OCI-LY1 (cell line): ENCODE measurements at regions not wholly inside any gene's neighbourhood (a gene's known extent, or its start where the extent isn't known, plus 50 kb on each side); places are given as distances from the start of the nearest gene placed in this dataset.

Experiments
- H2AFZ ChIP-seq: fragments of 200-600 bp; sonication (generic), shearing (Covaris generic); 2 replicates; pipeline ENCODE4 v1.6.0; 2014; ENCODE audit warnings: antibody characterized with exemption, mild to moderate bottlenecking, low read length
- H3F3A ChIP-seq: fragments of 200-600 bp; sonication (generic), shearing (Covaris generic); 2 replicates; pipeline ENCODE4 v1.6.0; 2014; ENCODE audit warnings: mild to moderate bottlenecking, antibody characterized with exemption, low read length, moderate library complexity; ENCODE audit not compliant: insufficient read depth
- H3K27ac ChIP-seq: fragments of 200-600 bp; sonication (generic); 2 replicates; pipeline ENCODE4 v1.5.1; 2014; ENCODE audit warnings: low read length, mixed run types, mild to moderate bottlenecking, low read depth; ENCODE audit not compliant: poor library complexity, severe bottlenecking
- H3K27me3 ChIP-seq: fragments of 200-600 bp; sonication (generic); 2 replicates; pipeline ENCODE4 v1.6.0; 2014; ENCODE audit warnings: antibody characterized with exemption, mild to moderate bottlenecking, low read length, moderate library complexity; ENCODE audit not compliant: insufficient read depth
- H3K36me3 ChIP-seq: fragments of 200-600 bp; sonication (generic); 2 replicates; pipeline ENCODE4 v1.6.1; 2014; ENCODE audit warnings: mild to moderate bottlenecking, antibody characterized with exemption, low read length, moderate library complexity, mixed read lengths; ENCODE audit not compliant: insufficient read depth
- H3K4me1 ChIP-seq: fragments of 200-600 bp; sonication (generic); 2 replicates; pipeline ENCODE4 v1.5.1; 2014; ENCODE audit warnings: mild to moderate bottlenecking, low read length, moderate library complexity; ENCODE audit not compliant: insufficient read depth, severe bottlenecking
- H3K4me2 ChIP-seq: fragments of 200-600 bp; sonication (generic), shearing (Covaris generic); 2 replicates; pipeline ENCODE4 v1.6.1; 2014; ENCODE audit warnings: low read length
- H3K4me3 ChIP-seq: fragments of 200-600 bp; sonication (generic); 2 replicates; pipeline ENCODE4 v1.5.1; 2014; ENCODE audit warnings: low read length, low read depth, mild to moderate bottlenecking, mixed read lengths; ENCODE audit not compliant: poor library complexity, severe bottlenecking
- H3K79me2 ChIP-seq: fragments of 200-600 bp; shearing (Covaris generic); 2 replicates; pipeline ENCODE4 v1.6.1; 2016; ENCODE audit warnings: mixed run types, low read length, mixed read lengths; ENCODE audit not compliant: insufficient read depth
- H3K9ac ChIP-seq: fragments of 200-600 bp; sonication (generic), shearing (Covaris generic); 2 replicates; pipeline ENCODE4 v1.6.1; 2014; ENCODE audit warnings: mild to moderate bottlenecking, low read length, mixed read lengths
- H3K9me2 ChIP-seq: fragments of 200-600 bp; sonication (generic), shearing (Covaris generic); 2 replicates; pipeline ENCODE4 v1.6.1; 2014; ENCODE audit warnings: low read depth, mild to moderate bottlenecking, low read length, mixed read lengths
- H3K9me3 ChIP-seq: fragments of 200-600 bp; shearing (Covaris generic); 2 replicates; pipeline ENCODE4 v1.6.1; 2014; ENCODE audit warnings: low read length, mixed read lengths
- H4K20me1 ChIP-seq: fragments of 200-600 bp; sonication (generic), shearing (Covaris generic); 2 replicates; pipeline ENCODE4 v1.6.0; 2016; ENCODE audit warnings: mild to moderate bottlenecking, low read length; ENCODE audit not compliant: insufficient read depth
- EZH2 ChIP-seq: fragments of 200-600 bp; sonication (generic), shearing (Covaris generic); IDR thresholded peaks from 2 replicates; pipeline ENCODE4 v1.8.0; 2017; ENCODE audit warnings: borderline replicate concordance, mixed run types, mild to moderate bottlenecking, antibody characterized with exemption, low read length, moderate library complexity, mixed read lengths
- TF ChIP-seq, protein P1 (sequence below): fragments of 200-600 bp; sonication (generic), shearing (Covaris generic); IDR thresholded peaks from 2 replicates; pipeline ENCODE4 v1.5.1; 2017; ENCODE audit warnings: mild to moderate bottlenecking, antibody characterized with exemption, low read length, moderate library complexity, mixed read lengths

DNA sequence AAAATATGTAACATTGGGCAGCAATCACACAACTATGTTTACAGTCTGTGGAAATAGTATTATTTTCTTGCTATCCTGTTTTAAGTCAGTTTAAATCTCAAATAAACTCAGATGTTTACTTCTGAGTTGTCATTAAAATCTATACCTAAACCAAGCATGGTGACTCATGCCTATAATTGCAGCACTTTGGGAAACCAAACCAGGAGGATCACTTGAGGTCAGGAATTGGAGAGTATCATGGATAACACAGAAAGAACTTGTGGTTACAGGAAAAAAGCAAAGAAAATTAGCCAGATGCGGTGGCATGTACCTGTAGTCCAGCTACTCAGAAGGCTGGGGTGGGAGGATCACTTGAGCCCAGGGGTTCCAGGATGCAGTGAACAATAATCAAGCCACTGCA lies 631.6 kb upstream of the EPHA6 start:
- Histone ChIP-seq H3F3A (no peaks in the 10 kb centered on the region), H2AFZ (no peak overlapping the region), H3K79me2 (no peaks in the 10 kb centered on the region), H3K9ac (no peak overlapping the region), H3K4me1 (no peaks in the 10 kb centered on the region), H3K9me3 (no peaks in the 10 kb centered on the region), H3K4me2 (no peak overlapping the region), H3K36me3 (no peaks in the 10 kb centered on the region), H4K20me1 (no peaks in the 10 kb centered on the region), H3K27me3 (no peaks in the 10 kb centered on the region), H3K27ac (no peak overlapping the region), H3K9me2 (no peaks in the 10 kb centered on the region), H3K4me3 (no peak overlapping the region)
- TF ChIP-seq, protein P1, sequence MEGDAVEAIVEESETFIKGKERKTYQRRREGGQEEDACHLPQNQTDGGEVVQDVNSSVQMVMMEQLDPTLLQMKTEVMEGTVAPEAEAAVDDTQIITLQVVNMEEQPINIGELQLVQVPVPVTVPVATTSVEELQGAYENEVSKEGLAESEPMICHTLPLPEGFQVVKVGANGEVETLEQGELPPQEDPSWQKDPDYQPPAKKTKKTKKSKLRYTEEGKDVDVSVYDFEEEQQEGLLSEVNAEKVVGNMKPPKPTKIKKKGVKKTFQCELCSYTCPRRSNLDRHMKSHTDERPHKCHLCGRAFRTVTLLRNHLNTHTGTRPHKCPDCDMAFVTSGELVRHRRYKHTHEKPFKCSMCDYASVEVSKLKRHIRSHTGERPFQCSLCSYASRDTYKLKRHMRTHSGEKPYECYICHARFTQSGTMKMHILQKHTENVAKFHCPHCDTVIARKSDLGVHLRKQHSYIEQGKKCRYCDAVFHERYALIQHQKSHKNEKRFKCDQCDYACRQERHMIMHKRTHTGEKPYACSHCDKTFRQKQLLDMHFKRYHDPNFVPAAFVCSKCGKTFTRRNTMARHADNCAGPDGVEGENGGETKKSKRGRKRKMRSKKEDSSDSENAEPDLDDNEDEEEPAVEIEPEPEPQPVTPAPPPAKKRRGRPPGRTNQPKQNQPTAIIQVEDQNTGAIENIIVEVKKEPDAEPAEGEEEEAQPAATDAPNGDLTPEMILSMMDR = no peak
- no peak for TF ChIP-seq EZH2

DNA sequence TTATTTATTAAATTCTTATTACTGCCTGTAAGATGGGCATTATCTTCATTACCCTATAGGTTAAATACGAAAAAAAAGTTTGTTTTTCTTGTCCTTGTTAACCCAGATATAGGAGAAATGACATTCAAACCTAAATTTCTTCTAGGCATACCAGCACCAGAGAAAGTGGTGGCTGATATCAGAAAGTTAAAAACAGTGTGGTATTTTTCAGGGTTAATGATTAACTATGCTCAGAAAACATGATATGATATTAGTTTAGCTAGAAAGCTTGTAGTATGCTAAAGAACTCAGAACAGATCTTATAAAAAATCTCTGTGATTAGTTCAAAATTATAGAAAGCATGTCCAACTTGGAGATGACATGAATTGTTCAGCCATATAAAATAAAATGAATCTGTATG lies 630.5 kb upstream of the EPHA6 start:
- TF ChIP-seq, protein P1 = no peak
- TF ChIP-seq EZH2 = no peak
- H3K4me2 ChIP-seq = no peak overlapping the region
- H3K4me3 ChIP-seq = no peak overlapping the region
- H3K27ac ChIP-seq = no peak overlapping the region
- H3F3A ChIP-seq = no peaks in the 10 kb centered on the region
- H3K27me3 ChIP-seq = no peaks in the 10 kb centered on the region
- H4K20me1 ChIP-seq = no peaks in the 10 kb centered on the region
- no peaks in the 10 kb centered on the region for H3K9me3 ChIP-seq
- H3K4me1 ChIP-seq = no peaks in the 10 kb centered on the region
- no peak overlapping the region for H2AFZ ChIP-seq
- no peaks in the 10 kb centered on the region for H3K36me3 ChIP-seq
- no peaks in the 10 kb centered on the region for H3K9me2 ChIP-seq
- no peaks in the 10 kb centered on the region for H3K79me2 ChIP-seq
- no peak overlapping the region for H3K9ac ChIP-seq

GRCh38 chr3:96190024-96190616 lies 624.3 kb upstream of the EPHA6 start:
- no peaks in the 10 kb centered on the region for H3K36me3 ChIP-seq
- H3K4me2 ChIP-seq = no peak overlapping the region
- no peaks in the 10 kb centered on the region for H3K4me1 ChIP-seq
- no peaks in the 10 kb centered on the region for H3K9me2 ChIP-seq
- H3K9ac ChIP-seq = no peak overlapping the region
- no peak overlapping the region for H3K4me3 ChIP-seq
- no peaks in the 10 kb centered on the region for H3K27me3 ChIP-seq
- H3K79me2 ChIP-seq = no peaks in the 10 kb centered on the region
- H2AFZ ChIP-seq = no peak overlapping the region
- TF ChIP-seq, protein P1 = no peak
- no peaks in the 10 kb centered on the region for H3K9me3 ChIP-seq
- no peak overlapping the region for H3K27ac ChIP-seq
- no peaks in the 10 kb centered on the region for H4K20me1 ChIP-seq
- no peaks in the 10 kb centered on the region for H3F3A ChIP-seq
